SK-N-MC (cell line): ENCODE measurements at regions not wholly inside any gene's neighbourhood (a gene's known extent, or its start where the extent isn't known, plus 50 kb on each side); places are given as distances from the start of the nearest gene placed in this dataset.

Experiments used
- EZH2 ChIP-seq: fragments of 200-600 bp; sonication (generic); IDR thresholded peaks from one replicate; pipeline ENCODE4 v1.6.1; 2017; ENCODE audit warnings: antibody characterized with exemption
- FOXP2 ChIP-seq: optimal IDR thresholded peaks from 2 replicates; pipeline ENCODE3; 2011; ENCODE audit warnings: mild to moderate bottlenecking, moderate library complexity; ENCODE audit not compliant: insufficient read depth; ENCODE audit errors: extremely low read length, control extremely low read depth
- POLR2AphosphoS5 ChIP-seq: IDR thresholded peaks from 2 replicates; pipeline ENCODE4 v1.6.1; 2012; ENCODE audit warnings: mild to moderate bottlenecking, low read depth, low read length, borderline replicate concordance

DNA sequence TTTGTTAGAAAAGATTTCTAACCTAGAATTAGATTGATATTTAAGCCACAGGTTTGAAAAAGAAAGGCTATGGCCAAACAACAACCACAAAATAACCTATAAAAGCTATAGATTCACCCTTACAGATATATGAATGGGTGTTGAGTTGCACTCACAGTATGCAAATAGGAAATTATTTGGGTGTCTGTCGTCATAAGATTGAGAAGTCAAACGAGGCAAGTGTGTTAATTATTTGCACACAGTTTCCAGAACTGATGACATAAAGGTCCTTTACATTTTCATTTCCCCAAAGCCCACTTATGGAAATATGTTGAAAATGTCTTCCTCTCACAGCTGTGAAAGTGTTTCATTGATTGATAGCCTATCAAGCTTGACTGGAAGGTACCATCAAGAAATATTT, 101.2 kb upstream of the CXCL13 start:
- TF ChIP-seq EZH2 (no peak), POLR2AphosphoS5 (no peak), FOXP2 (no peak)
